HG02588 (cell line): ENCODE measurements at regions not wholly inside any gene's neighbourhood (a gene's known extent, or its start where the extent isn't known, plus 50 kb on each side); places are given as distances from the start of the nearest gene placed in this dataset.

Experiments
- ATAC-seq: cut with Tn5 transposase; IDR thresholded peaks from one replicate; pipeline ENCODE4 v1.9.1; 2021; ENCODE audit warnings: mild to moderate bottlenecking, moderate library complexity; ENCODE audit not compliant: unreplicated experiment

GRCh38 chr9:81394881-81395675 lies 294.3 kb downstream of the TLE1 start:
- no peak for ATAC-seq

DNA sequence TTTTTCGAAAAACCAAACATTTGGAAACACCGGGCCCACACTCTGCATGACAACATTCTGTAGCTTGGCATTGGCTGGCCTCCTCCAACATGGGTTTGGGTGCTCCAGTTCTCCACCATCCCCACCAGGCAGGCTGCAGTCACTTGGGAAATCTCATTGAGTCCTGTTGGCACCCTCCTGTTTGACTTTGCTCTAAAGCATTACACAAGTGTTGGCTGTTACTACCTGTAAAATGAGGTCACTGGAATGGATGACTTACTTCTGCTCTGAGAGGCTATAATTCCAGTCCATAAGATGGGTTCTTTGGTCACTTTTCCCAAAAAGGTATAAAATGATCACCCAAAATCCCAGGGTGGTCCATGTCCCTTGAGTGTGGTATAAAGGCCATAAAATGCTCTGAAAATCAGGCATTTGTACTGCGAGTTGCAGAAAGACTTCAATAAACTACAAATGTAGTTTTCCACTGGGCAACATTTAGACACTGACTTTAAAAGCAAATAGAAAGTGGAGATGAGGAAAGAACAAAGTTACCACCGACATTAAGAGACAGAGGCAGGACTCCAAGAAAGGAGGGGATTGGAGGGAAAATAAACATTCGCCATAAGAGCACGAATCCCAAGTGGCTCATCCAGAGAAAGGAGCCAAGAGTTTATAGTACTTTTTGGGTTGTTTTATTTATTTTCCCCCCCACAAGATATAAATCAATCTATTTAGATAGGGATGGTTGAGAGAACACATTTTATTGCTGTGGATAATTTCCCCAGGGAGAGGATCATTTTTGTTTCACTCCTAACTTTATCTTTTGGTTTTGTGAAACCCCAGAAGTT lies 295.1 kb downstream of the TLE1 start:
- ATAC-seq, result no peak

GRCh38 chr9:81391457-81391825 lies 297.9 kb downstream of the TLE1 start:
- ATAC-seq, result no peak

- ATAC-seq, result no peak
These were observed 298.4 kb downstream of the TLE1 start for GRCh38 chr9:81390792-81391456.

DNA sequence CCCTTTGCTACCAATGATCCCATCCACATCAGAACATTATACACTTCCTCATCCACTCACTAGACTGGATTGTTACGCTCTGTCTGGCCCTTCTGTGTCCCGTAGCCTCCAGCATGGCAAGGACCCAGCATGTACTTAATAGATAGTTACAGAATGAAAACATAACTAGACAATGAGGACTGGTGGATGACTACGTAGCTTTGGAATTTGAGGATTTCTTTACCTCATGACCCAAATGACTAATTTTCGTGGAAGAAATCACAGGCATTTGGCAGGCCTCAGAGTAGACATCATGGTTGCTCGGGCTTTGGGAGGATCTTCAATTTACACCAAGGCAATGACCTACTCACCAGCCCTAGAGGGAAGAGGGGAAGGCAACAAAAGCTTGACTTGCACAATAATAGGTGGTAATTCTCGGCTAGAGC lies 299.8 kb downstream of the TLE1 start:
- ATAC-seq, result no peak

GRCh38 chr9:81388831-81389230 lies 300.5 kb downstream of the TLE1 start:
- ATAC-seq, result no peak

- no peak for ATAC-seq
These were observed 301.8 kb downstream of the TLE1 start for GRCh38 chr9:81387360-81388106.

- ATAC-seq, result no peak
These were observed 304.4 kb downstream of the TLE1 start for GRCh38 chr9:81384911-81385310.

DNA sequence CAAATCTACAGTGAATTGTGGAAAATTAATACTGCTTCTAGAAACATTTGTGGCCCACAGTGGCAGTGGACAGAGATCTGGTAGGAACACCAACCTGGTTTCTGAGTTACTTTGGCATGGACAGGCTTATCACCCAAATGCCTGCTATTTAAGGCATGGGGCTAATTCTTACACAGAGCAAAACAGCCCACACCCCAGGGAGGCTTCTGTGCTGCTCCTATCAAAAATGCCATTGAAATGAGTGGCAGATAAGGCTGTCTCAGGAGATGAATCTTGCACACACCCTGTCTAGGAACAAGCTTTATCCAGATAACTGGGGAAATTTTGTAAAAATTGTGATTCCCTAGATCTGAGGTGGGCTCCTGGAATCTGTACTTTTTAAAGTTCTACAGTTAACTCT lies 307.1 kb downstream of the TLE1 start:
- no peak for ATAC-seq

- no peak for ATAC-seq
These were observed 307.7 kb downstream of the TLE1 start for GRCh38 chr9:81381694-81382093.

- no peak for ATAC-seq
These were observed 308.6 kb downstream of the TLE1 start for GRCh38 chr9:81380504-81381359.

GRCh38 chr9:81379655-81380054 lies 309.7 kb downstream of the TLE1 start:
- ATAC-seq, result no peak

- no peak for ATAC-seq
These were observed 311.4 kb downstream of the TLE1 start for GRCh38 chr9:81377921-81378320.

GRCh38 chr9:81377320-81377719 lies 312.0 kb downstream of the TLE1 start:
- ATAC-seq, result no peak

DNA sequence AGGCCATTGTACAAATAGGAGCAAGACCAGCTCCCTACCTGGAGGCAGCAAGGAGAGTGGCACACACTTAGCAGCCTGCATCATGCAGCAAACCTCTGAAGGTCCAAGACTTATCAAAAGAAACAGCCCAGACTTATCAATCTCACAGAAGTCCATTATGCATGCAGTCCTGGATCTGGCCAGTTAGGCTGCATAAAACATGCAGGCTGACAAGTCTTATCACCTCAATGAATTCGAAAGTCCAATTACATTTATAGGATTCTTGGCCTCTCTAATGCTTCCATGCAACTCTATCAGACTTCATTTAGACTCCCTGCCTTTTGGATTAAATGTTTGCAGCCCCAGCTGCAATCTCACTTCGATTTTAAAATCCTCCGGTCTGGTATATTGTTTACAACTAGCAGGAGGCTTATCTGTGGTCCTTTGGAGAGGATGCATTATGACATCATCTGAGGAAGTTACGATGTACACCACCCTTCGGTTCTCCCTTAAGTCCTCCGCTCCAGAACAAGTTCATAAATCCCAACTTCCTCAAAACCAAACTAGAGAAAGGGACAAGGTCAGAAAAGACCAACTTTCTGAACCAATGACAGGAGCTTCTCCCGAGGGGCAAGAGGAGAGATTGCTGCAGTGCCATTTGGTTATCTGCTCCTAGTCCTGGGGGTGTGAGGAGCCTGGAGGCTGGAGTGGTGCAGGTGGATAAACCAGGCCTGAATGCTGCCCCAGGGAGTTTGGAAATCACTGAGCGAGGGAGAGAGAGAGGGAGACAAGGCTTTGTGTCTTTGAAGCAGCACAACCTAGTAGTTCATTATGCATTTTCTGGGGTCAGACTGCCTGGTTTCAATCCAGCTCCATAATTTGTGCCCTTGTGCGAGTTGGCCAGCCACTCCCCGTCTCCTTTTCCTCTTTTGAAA lies 313.9 kb downstream of the TLE1 start:
- ATAC-seq, result no peak

DNA sequence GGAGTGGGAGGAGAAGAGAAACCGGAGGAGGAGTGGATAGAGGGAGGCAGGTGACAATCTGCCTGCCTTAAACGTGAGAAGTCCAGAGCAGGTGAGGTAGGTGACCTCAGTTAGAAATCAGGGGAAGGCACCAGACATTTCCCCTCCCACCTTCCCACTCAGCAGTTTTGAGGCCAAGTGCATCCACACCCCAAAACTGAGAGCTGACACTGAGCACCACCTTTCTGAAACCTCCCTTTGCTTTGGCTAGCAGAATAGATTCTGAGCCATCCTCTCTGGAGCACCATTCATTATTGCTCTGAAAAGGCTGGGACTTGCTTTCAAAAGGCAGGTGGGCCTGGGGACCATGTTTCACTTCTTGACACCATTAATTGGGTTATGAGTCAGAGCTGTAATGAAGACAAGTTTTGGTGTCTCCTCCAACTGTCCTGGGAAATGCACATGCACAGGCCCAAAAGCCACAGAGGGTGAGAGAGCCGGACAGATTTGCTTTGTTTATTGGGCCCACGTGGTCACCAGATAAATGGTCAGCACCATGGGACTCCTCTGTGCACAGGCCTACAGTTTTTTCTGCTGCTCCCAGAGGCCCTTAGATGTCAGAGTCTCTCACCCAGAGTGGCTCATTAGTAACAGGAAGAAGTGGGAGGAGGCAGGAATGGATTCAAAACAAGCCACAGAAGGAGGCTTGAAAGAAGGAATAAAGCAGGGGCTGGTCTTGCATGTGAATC lies 314.7 kb downstream of the TLE1 start:
- no peak for ATAC-seq

DNA sequence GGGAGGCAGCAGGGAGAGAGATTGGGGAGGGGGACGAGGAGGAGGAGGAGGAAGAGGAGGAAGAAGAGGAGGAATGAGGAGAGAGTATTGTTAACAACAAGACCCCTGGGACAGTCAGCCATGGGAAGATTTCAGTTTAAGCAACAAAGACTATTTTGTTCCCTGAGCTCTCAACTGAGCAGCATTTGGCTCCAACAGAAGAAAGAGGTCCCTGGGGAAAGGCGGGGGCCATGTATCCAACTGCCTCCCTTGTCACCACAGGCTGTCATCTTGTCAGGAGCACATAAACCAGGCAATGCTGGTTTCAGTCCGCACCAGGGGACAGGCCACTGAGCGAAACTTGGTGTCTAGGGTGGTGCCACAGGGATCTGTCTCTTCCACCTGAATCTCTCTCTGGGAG lies 316.1 kb downstream of the TLE1 start:
- ATAC-seq, result no peak

DNA sequence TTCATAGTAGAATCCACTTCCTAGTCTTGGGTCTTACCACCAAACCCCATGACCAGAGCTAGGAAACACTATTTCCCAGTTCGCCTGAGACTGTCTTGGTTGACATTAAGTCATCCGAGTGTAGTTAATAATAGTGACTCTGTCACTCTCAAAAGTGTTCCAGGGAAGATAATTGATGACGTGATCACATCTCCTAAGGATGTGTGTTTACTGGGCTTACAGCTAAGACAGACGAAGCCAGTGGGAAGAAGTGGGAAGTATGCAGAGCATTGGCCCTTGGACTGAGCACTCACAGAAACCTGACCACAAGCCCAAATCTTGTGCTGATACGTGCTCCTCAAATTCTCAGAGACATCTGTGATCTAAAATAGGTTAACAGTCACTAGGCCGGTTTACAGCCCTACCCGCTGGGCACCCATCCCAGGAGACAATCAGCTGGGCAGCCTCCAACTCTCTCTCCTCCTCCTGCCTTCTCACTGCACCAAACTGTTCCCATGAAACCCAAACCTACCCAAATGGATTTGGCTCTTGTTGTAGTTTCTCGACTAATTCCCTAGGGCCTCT lies 316.6 kb downstream of the TLE1 start:
- no peak for ATAC-seq
